IMR-90 (cell line): ENCODE measurements at regions not wholly inside any gene's neighbourhood (a gene's known extent, or its start where the extent isn't known, plus 50 kb on each side); places are given as distances from the start of the nearest gene placed in this dataset.

Experiments used
- ATAC-seq: fragments of 200-7000 bp; cut with Tn5 transposase; 2 replicates; pipeline ENCODE4 v1.9.1; 2020; ENCODE audit warnings: low read depth, mild to moderate bottlenecking, moderate library complexity
- BruUV-seq: library from RNA; stranded (reverse); fragments of 400-500 nt; replicated peaks from 2 replicates; lab custom pipeline; 2021; lab: Mats Ljungman, UMichigan
- CTCF ChIA-PET: fragments of 300-600 bp; formaldehyde crosslinking; extraction: SDS; loops from one replicate; lab custom pipeline; 2021; ENCODE audit warnings: antibody characterized with exemption; lab: Yijun Ruan, JAX
- POLR2A ChIA-PET: fragments of 300-600 bp; sonication (Branson Sonifier 250); formaldehyde crosslinking; loops from one replicate; lab custom pipeline; 2022; ENCODE audit warnings: antibody characterized with exemption; ENCODE audit not compliant: unreplicated experiment; lab: Charles Lee
- DNase-seq: peaks from one replicate; pipeline ENCODE4 v3.0.0; 2013
- H2AFZ ChIP-seq: replicated peaks from 2 replicates; pipeline ENCODE3; 2013; ENCODE audit warnings: low read length, mild to moderate bottlenecking; ENCODE audit not compliant: poor library complexity
- H2AK5ac ChIP-seq: 2 replicates; pipeline ENCODE4 v1.6.1; 2013; ENCODE audit warnings: low read depth, low read length, inconsistent platforms
- H2AK9ac ChIP-seq: replicated peaks from 2 replicates; pipeline ENCODE3; 2013; ENCODE audit warnings: mild to moderate bottlenecking, low read depth, low read length, moderate library complexity; ENCODE audit not compliant: poor library complexity
- H2BK120ac ChIP-seq: 2 replicates; pipeline ENCODE4 v1.6.1; 2013; ENCODE audit warnings: low read depth, low read length, inconsistent platforms
- H2BK15ac ChIP-seq: 3 replicates; pipeline ENCODE4 v1.6.1; 2013; ENCODE audit warnings: low read depth, low read length, inconsistent platforms
- H2BK20ac ChIP-seq: 2 replicates; pipeline ENCODE4 v1.6.1; 2013; ENCODE audit warnings: low read depth, mild to moderate bottlenecking, inconsistent platforms, low read length, moderate library complexity
- H2BK5ac ChIP-seq: 2 replicates; pipeline ENCODE4 v1.6.1; 2013; ENCODE audit warnings: mild to moderate bottlenecking, low read depth, low read length, inconsistent platforms; ENCODE audit not compliant: poor library complexity, severe bottlenecking
- H3K14ac ChIP-seq: replicated peaks from 2 replicates; pipeline ENCODE4 v1.6.1; 2013; ENCODE audit warnings: low read depth, low read length, inconsistent platforms
- H3K18ac ChIP-seq: 2 replicates; pipeline ENCODE4 v1.6.1; 2013; ENCODE audit warnings: low read depth, low read length, control low read depth
- H3K23ac ChIP-seq: 2 replicates; pipeline ENCODE4 v1.6.1; 2013; ENCODE audit warnings: low read depth, low read length, inconsistent platforms
- H3K27ac ChIP-seq: 2 replicates; pipeline ENCODE4 v1.5.1; 2013; ENCODE audit warnings: mild to moderate bottlenecking, control low read depth, low read length; ENCODE audit not compliant: insufficient read depth
- H3K27me3 ChIP-seq: 2 replicates; pipeline ENCODE4 v1.6.1; 2013; ENCODE audit warnings: low read length; ENCODE audit not compliant: control insufficient read depth, insufficient read depth
- H3K36me3 ChIP-seq: 2 replicates; pipeline ENCODE4 v1.6.1; 2013; ENCODE audit warnings: low read length, mixed read lengths; ENCODE audit not compliant: control insufficient read depth, insufficient read depth
- H3K4ac ChIP-seq: 2 replicates; pipeline ENCODE4 v1.6.1; 2013; ENCODE audit warnings: low read depth, low read length, inconsistent platforms
- H3K4me1 ChIP-seq: 2 replicates; pipeline ENCODE4 v1.6.1; 2013; ENCODE audit warnings: low read length, mixed read lengths; ENCODE audit not compliant: control insufficient read depth, insufficient read depth
- H3K4me2 ChIP-seq: 2 replicates; pipeline ENCODE4 v1.6.1; 2013; ENCODE audit warnings: low read depth, mild to moderate bottlenecking, control low read depth, low read length, moderate library complexity
- H3K4me3 ChIP-seq: 2 replicates; pipeline ENCODE4 v1.5.1; 2013; ENCODE audit warnings: low read depth, mild to moderate bottlenecking, control low read depth, low read length, moderate library complexity; ENCODE audit not compliant: insufficient read depth
- H3K56ac ChIP-seq: 2 replicates; pipeline ENCODE4 v1.6.1; 2013; ENCODE audit warnings: low read length, inconsistent platforms; ENCODE audit not compliant: insufficient read depth; ENCODE audit errors: extremely low read depth
- H3K79me1 ChIP-seq, 2 experiments: 2 replicates each; pipeline ENCODE4 v1.6.1; 2013; ENCODE audit warnings: low read length in 2 of 2, inconsistent platforms in 1 of 2, low read depth in 1 of 2
- H3K9ac ChIP-seq: 2 replicates; pipeline ENCODE4 v1.6.1; 2013; ENCODE audit warnings: low read depth, low read length, control low read depth
- H3K9me1 ChIP-seq: 2 replicates; pipeline ENCODE4 v1.6.1; 2013; ENCODE audit warnings: low read length, inconsistent platforms; ENCODE audit not compliant: insufficient read depth
- H3K9me3 ChIP-seq: 2 replicates; pipeline ENCODE4 v1.6.1; 2013; ENCODE audit warnings: low read length; ENCODE audit not compliant: control insufficient read depth, insufficient read depth
- H4K20me1 ChIP-seq: 2 replicates; pipeline ENCODE4 v1.6.1; 2013; ENCODE audit warnings: low read length, inconsistent platforms; ENCODE audit not compliant: insufficient read depth
- H4K5ac ChIP-seq: 2 replicates; pipeline ENCODE4 v1.6.1; 2013; ENCODE audit warnings: mild to moderate bottlenecking, low read depth, low read length, control low read depth
- H4K8ac ChIP-seq, 2 experiments: 2 replicates each; pipeline ENCODE4 v1.6.1; 2013; ENCODE audit warnings: low read depth in 2 of 2, low read length in 2 of 2, control low read depth in 1 of 2, inconsistent platforms in 1 of 2
- H4K91ac ChIP-seq: 2 replicates; pipeline ENCODE4 v1.6.1; 2013; ENCODE audit warnings: low read depth, low read length, inconsistent platforms; ENCODE audit not compliant: insufficient read depth
- BHLHE40 ChIP-seq: fragments of 150-350 bp; IDR thresholded peaks from 2 replicates; pipeline ENCODE4 v1.6.1; 2016; ENCODE audit warnings: mild to moderate bottlenecking, low read depth, low read length
- CEBPB ChIP-seq: IDR thresholded peaks from 2 replicates; pipeline ENCODE4 v1.6.1; 2012; ENCODE audit warnings: low read depth, low read length, improper control_type of control experiment
- CHD1 ChIP-seq: IDR thresholded peaks from 2 replicates; pipeline ENCODE4 v1.6.1; 2012; ENCODE audit warnings: low read depth, low read length, improper control_type of control experiment
- FOS ChIP-seq: fragments of 150-350 bp; IDR thresholded peaks from 2 replicates; pipeline ENCODE4 v1.6.1; 2016; ENCODE audit warnings: low read depth, low read length
- MAFK ChIP-seq: IDR thresholded peaks from 2 replicates; pipeline ENCODE4 v1.6.1; 2012; ENCODE audit warnings: low read depth, low read length, improper control_type of control experiment
- MAZ ChIP-seq: IDR thresholded peaks from 2 replicates; pipeline ENCODE4 v1.6.1; 2012; ENCODE audit warnings: low read depth, mild to moderate bottlenecking, low read length, improper control_type of control experiment, moderate library complexity, borderline replicate concordance
- NFE2L2 ChIP-seq: fragments of 150-350 bp; IDR thresholded peaks from 2 replicates; pipeline ENCODE4 v1.6.1; 2016; ENCODE audit warnings: low read depth, mild to moderate bottlenecking, low read length
- POLR2A ChIP-seq: IDR thresholded peaks from 2 replicates; pipeline ENCODE4 v1.6.1; 2012; ENCODE audit warnings: mild to moderate bottlenecking, low read depth, low read length
- RAD21 ChIP-seq: IDR thresholded peaks from 2 replicates; pipeline ENCODE4 v1.6.1; 2012; ENCODE audit warnings: low read length, improper control_type of control experiment
- RCOR1 ChIP-seq: IDR thresholded peaks from 2 replicates; pipeline ENCODE4 v1.6.1; 2012; ENCODE audit warnings: mild to moderate bottlenecking, low read length, improper control_type of control experiment; ENCODE audit not compliant: insufficient replicate concordance
- RFX5 ChIP-seq: IDR thresholded peaks from 2 replicates; pipeline ENCODE4 v1.8.0; 2012; ENCODE audit warnings: low read depth, mild to moderate bottlenecking, low read length, moderate library complexity
- SMC3 ChIP-seq: fragments of 150-350 bp; IDR thresholded peaks from 2 replicates; pipeline ENCODE4 v1.6.1; 2016; ENCODE audit warnings: low read depth, mild to moderate bottlenecking, antibody characterized with exemption, low read length, moderate library complexity
- WGBS, 2 experiments: methylation state at CpG; one replicate each; pipeline versions ENCODE4 v1.1.5 to v1.1.7; 2013; ENCODE audit warnings: missing lambda C conversion rate in 2 of 2; ENCODE audit not compliant: insufficient read length in 1 of 2; ENCODE audit errors: extremely low coverage in 2 of 2; 5-methylcytosine and 5-hydroxymethylcytosine counted together
- dilution Hi-C: fragments of 300-500 bp; cut with HindIII; formaldehyde crosslinking; loops from one replicate; pipeline ENCODE4 v1.14.3; 2018; ENCODE audit warnings: low sequenced_read_pairs; ENCODE audit not compliant: unreplicated experiment
- in situ Hi-C: fragments of 300-500 bp; cut with MboI; formaldehyde crosslinking; loops from 3 replicates; pipeline ENCODE4 v1.14.3; 2019; ENCODE audit warnings: low sequenced_read_pairs, inconsistent platforms, mixed read lengths
- intact Hi-C: fragments of 100-400 bp; cut with micrococcal nuclease; formaldehyde crosslinking; loops from 2 replicates; pipeline ENCODE4 v1.10.0; 2022
- TF ChIP-seq, protein P1 (sequence below): fragments of 150-350 bp; IDR thresholded peaks from 2 replicates; pipeline ENCODE4 v1.6.1; 2016; ENCODE audit warnings: low read depth, mild to moderate bottlenecking, low read length, moderate library complexity, borderline replicate concordance
- TF ChIP-seq, protein P2 (sequence below): fragments of 150-350 bp; IDR thresholded peaks from 2 replicates; pipeline ENCODE4 v1.6.1; 2017; ENCODE audit warnings: mild to moderate bottlenecking, antibody characterized with exemption, low read length, low read depth
- TF ChIP-seq, protein P3 (sequence below): conservative IDR thresholded peaks from 2 replicates; pipeline ENCODE4 v1.5.1; 2012; ENCODE audit warnings: mild to moderate bottlenecking, low read depth, low read length, improper control_type of control experiment

DNA sequence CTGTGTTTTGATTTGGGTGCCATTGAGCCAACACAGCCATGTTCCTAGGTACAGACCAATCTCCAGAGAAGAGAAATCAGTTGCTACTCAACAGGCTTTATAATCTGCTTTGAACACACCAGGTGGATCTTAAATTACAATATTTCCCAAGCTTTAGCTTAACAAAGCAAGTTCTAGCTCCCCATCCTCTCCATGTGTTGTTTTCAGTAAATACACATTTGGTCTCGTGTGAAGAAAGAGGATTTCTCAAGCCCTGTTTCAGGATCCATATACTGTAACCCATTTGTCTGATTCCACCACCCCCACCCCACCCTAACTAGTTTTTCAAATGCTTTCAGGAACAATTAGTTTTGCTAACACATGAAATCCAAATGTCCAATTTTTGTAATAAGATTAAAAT lies 109.6 kb upstream of the NIPBL start:
- H3K36me3 ChIP-seq = no peaks in the 10 kb centered on the region
- H3K14ac ChIP-seq = no peak overlapping the region
- H3K79me1 ChIP-seq = no peaks in the 10 kb centered on the region
- no CpG with 5 or more reads among the region's 1 CpG for WGBS, 2 experiments
- H3K23ac ChIP-seq = no peak overlapping the region
- H2BK5ac ChIP-seq = no peak overlapping the region
- H3K18ac ChIP-seq = no peak overlapping the region
- no peak overlapping the region for H3K4ac ChIP-seq
- in situ Hi-C loops = no loop called here
- DNase-seq = no peak
- H4K5ac ChIP-seq = no peak overlapping the region
- H2AK9ac ChIP-seq = no peak overlapping the region
- intact Hi-C loops = no loop called here
- no peak overlapping the region for H2BK120ac ChIP-seq
- H2AK5ac ChIP-seq = no peak overlapping the region
- H3K9me3 ChIP-seq = no peaks in the 10 kb centered on the region
- no peak for ATAC-seq
- BruUV-seq = no TSS peak
- no peak overlapping the region for H4K8ac ChIP-seq
- POLR2A ChIA-PET = no interaction called here
- H3K9me1 ChIP-seq = no peaks in the 10 kb centered on the region
- no peak overlapping the region for H2BK20ac ChIP-seq
- no peak overlapping the region for H3K27ac ChIP-seq
- H4K91ac ChIP-seq = no peak overlapping the region
- dilution Hi-C loops = no loop called here
- H3K4me2 ChIP-seq = no peak overlapping the region
- H3K56ac ChIP-seq = no peak overlapping the region
- H3K27me3 ChIP-seq = peaks cover 1% of the 10 kb centered on the region; the same call in 1 of the 2 replicates
- H2AFZ ChIP-seq = no peak overlapping the region
- no peak overlapping the region for H2BK15ac ChIP-seq
- TF ChIP-seq MAFK = no peak
- TF ChIP-seq NFE2L2 = no peak
- no peak for TF ChIP-seq POLR2A
- TF ChIP-seq SMC3 = no peak
- TF ChIP-seq FOS = no peak
- TF ChIP-seq RFX5 = no peak
- TF ChIP-seq, protein P1, sequence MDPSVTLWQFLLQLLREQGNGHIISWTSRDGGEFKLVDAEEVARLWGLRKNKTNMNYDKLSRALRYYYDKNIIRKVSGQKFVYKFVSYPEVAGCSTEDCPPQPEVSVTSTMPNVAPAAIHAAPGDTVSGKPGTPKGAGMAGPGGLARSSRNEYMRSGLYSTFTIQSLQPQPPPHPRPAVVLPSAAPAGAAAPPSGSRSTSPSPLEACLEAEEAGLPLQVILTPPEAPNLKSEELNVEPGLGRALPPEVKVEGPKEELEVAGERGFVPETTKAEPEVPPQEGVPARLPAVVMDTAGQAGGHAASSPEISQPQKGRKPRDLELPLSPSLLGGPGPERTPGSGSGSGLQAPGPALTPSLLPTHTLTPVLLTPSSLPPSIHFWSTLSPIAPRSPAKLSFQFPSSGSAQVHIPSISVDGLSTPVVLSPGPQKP = no peak
- TF ChIP-seq MAZ = no peak
- no peak for TF ChIP-seq CHD1
- no peak for TF ChIP-seq CEBPB
- no peak for TF ChIP-seq RAD21
- no peak for TF ChIP-seq BHLHE40
- no peak for TF ChIP-seq RCOR1
- TF ChIP-seq, protein P2, sequence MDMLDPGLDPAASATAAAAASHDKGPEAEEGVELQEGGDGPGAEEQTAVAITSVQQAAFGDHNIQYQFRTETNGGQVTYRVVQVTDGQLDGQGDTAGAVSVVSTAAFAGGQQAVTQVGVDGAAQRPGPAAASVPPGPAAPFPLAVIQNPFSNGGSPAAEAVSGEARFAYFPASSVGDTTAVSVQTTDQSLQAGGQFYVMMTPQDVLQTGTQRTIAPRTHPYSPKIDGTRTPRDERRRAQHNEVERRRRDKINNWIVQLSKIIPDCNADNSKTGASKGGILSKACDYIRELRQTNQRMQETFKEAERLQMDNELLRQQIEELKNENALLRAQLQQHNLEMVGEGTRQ = no peak
- TF ChIP-seq, protein P3, sequence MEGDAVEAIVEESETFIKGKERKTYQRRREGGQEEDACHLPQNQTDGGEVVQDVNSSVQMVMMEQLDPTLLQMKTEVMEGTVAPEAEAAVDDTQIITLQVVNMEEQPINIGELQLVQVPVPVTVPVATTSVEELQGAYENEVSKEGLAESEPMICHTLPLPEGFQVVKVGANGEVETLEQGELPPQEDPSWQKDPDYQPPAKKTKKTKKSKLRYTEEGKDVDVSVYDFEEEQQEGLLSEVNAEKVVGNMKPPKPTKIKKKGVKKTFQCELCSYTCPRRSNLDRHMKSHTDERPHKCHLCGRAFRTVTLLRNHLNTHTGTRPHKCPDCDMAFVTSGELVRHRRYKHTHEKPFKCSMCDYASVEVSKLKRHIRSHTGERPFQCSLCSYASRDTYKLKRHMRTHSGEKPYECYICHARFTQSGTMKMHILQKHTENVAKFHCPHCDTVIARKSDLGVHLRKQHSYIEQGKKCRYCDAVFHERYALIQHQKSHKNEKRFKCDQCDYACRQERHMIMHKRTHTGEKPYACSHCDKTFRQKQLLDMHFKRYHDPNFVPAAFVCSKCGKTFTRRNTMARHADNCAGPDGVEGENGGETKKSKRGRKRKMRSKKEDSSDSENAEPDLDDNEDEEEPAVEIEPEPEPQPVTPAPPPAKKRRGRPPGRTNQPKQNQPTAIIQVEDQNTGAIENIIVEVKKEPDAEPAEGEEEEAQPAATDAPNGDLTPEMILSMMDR = no peak
- H3K9ac ChIP-seq = no peak overlapping the region
- no peaks in the 10 kb centered on the region for H3K4me1 ChIP-seq
- CTCF ChIA-PET = no interaction called here
- H3K4me3 ChIP-seq = no peak overlapping the region
- H4K20me1 ChIP-seq = no peaks in the 10 kb centered on the region
